ENCODE measurements at regions not wholly inside any gene's neighbourhood (a gene's known extent, or its start where the extent isn't known, plus 50 kb on each side); places are given as distances from the start of the nearest gene placed in this dataset.
"Not testable (repeated sequence)": the region's sequence is repeated elsewhere in the genome, so short reads cannot be mapped to it uniquely, and the experiment has no call there.

- no peak for DNase-seq (ENCODE audit: low read depth in 2 of 3, low spot score in 2 of 3)
Measured at GRCh38 chrX:4588466-4588865, 875.0 kb upstream of the PRKX start.

- no peak for DNase-seq (ENCODE audit: low read depth in 2 of 3, low spot score in 2 of 3)
Measured at GRCh38 chrX:4588056-4588455, 874.6 kb upstream of the PRKX start.

- DNase-seq (ENCODE audit: low read depth in 2 of 3, low spot score in 2 of 3) = no peak
Measured at GRCh38 chrX:4579999-4580398, 866.5 kb upstream of the PRKX start.

GRCh38 chrX:4579480-4579879, 866.0 kb upstream of the PRKX start:
- no peak for DNase-seq (ENCODE audit: low read depth in 2 of 3, low spot score in 2 of 3)

GRCh38 chrX:4572691-4573090, 859.2 kb upstream of the PRKX start:
- DNase-seq (ENCODE audit: low read depth in 2 of 3, low spot score in 2 of 3) = no peak

- DNase-seq (ENCODE audit: low read depth in 2 of 3, low spot score in 2 of 3) = no peak
Measured at GRCh38 chrX:4570151-4570550, 856.7 kb upstream of the PRKX start.

GRCh38 chrX:4560192-4560591, 846.7 kb upstream of the PRKX start:
- no peak for DNase-seq (ENCODE audit: low read depth in 2 of 3, low spot score in 2 of 3)

GRCh38 chrX:4550018-4550417, 836.6 kb upstream of the PRKX start:
- no peak for DNase-seq (ENCODE audit: low read depth in 2 of 3, low spot score in 2 of 3)

- peak in 2 of 3 experiments; percentile 0 to 3 for DNase-seq (ENCODE audit: low read depth in 2 of 3, low spot score in 2 of 3)
Measured at GRCh38 chrX:4547213-4547836, 833.9 kb upstream of the PRKX start.

GRCh38 chrX:4546178-4546577, 832.7 kb upstream of the PRKX start:
- DNase-seq (ENCODE audit: low read depth in 2 of 3, low spot score in 2 of 3) = not testable (repeated sequence)

- DNase-seq (ENCODE audit: low read depth in 2 of 3, low spot score in 2 of 3) = no peak
Measured at GRCh38 chrX:4528247-4528646, 814.8 kb upstream of the PRKX start.

GRCh38 chrX:4485912-4486311, 772.5 kb upstream of the PRKX start:
- DNase-seq (ENCODE audit: low read depth in 2 of 3, low spot score in 2 of 3) = no peak

- no peak for DNase-seq (ENCODE audit: low read depth in 2 of 3, low spot score in 2 of 3)
Measured at GRCh38 chrX:4484266-4484665, 770.8 kb upstream of the PRKX start.

- DNase-seq (ENCODE audit: low read depth in 2 of 3, low spot score in 2 of 3) = no peak
Measured at GRCh38 chrX:4451591-4451990, 738.1 kb upstream of the PRKX start.

- DNase-seq (ENCODE audit: low read depth in 2 of 3, low spot score in 2 of 3) = no peak
Measured at GRCh38 chrX:4450177-4450576, 736.7 kb upstream of the PRKX start.

GRCh38 chrX:4435905-4436304, 722.5 kb upstream of the PRKX start:
- DNase-seq (ENCODE audit: low read depth in 2 of 3, low spot score in 2 of 3) = no peak

GRCh38 chrX:4397471-4397870, 684.0 kb upstream of the PRKX start:
- no peak for DNase-seq (ENCODE audit: low read depth in 2 of 3, low spot score in 2 of 3)

GRCh38 chrX:4382273-4382672, 668.8 kb upstream of the PRKX start:
- no peak for DNase-seq (ENCODE audit: low read depth in 2 of 3, low spot score in 2 of 3)

GRCh38 chrX:4380710-4381109, 667.3 kb upstream of the PRKX start:
- no peak for DNase-seq (ENCODE audit: low read depth in 2 of 3, low spot score in 2 of 3)

GRCh38 chrX:4379071-4379470, 665.6 kb upstream of the PRKX start:
- no peak for DNase-seq (ENCODE audit: low read depth in 2 of 3, low spot score in 2 of 3)

GRCh38 chrX:4373791-4374190, 660.3 kb upstream of the PRKX start:
- DNase-seq (ENCODE audit: low read depth in 2 of 3, low spot score in 2 of 3) = no peak

GRCh38 chrX:4358577-4358976, 645.1 kb upstream of the PRKX start:
- no peak for DNase-seq (ENCODE audit: low read depth in 2 of 3, low spot score in 2 of 3)

GRCh38 chrX:4322916-4323315, 609.5 kb upstream of the PRKX start:
- DNase-seq (ENCODE audit: low read depth in 2 of 3, low spot score in 2 of 3) = no peak

All from activated CD8-positive, alpha-beta memory T cell treated with anti-CD3 and anti-CD28 coated beads for 48 hours (primary cell).